ENCODE measurements at regions not wholly inside any gene's neighbourhood (a gene's known extent, or its start where the extent isn't known, plus 50 kb on each side); places are given as distances from the start of the nearest gene placed in this dataset.

GRCh38 chr12:31207799-31208465 lies 118.0 kb downstream of the SINHCAF start:
- no peak for TF ChIP-seq CTCF (conservative IDR thresholded peaks at IDR 0.05)
- no peak for TF ChIP-seq EZH2 (IDR thresholded peaks at IDR 0.05; ENCODE audit: low read depth)

All from PC-9 (cell line).